ENCODE measurements at regions not wholly inside any gene's neighbourhood (a gene's known extent, or its start where the extent isn't known, plus 50 kb on each side); places are given as distances from the start of the nearest gene placed in this dataset.
"Not testable (repeated sequence)": the region's sequence is repeated elsewhere in the genome, so short reads cannot be mapped to it uniquely, and the experiment has no call there.

- H3K4me1 ChIP-seq (ENCODE audit: control insufficient read depth in 1 of 2, insufficient read depth in 1 of 2, low read depth in 1 of 2, low read length in 1 of 2); H3K27me3 ChIP-seq; H3K36me3 ChIP-seq; H3K27ac ChIP-seq; H3K4me3 ChIP-seq (ENCODE audit: low read depth in 1 of 2, low read length in 1 of 2); H3K9me3 ChIP-seq: not testable (repeated sequence)
These were observed 204.9 kb downstream of the NPIPA8 start for GRCh38 chr16:18131587-18131986.

GRCh38 chr16:18130478-18131120 lies 205.9 kb downstream of the NPIPA8 start:
- not testable (repeated sequence) for H3K27me3 ChIP-seq; H3K27ac ChIP-seq; H3K36me3 ChIP-seq; H3K4me3 ChIP-seq (ENCODE audit: low read depth in 1 of 2, low read length in 1 of 2); H3K4me1 ChIP-seq (ENCODE audit: control insufficient read depth in 1 of 2, insufficient read depth in 1 of 2, low read depth in 1 of 2, low read length in 1 of 2); H3K9me3 ChIP-seq

GRCh38 chr16:18127033-18127432 lies 209.5 kb downstream of the NPIPA8 start:
- H3K4me3 ChIP-seq (ENCODE audit: low read depth in 1 of 2, low read length in 1 of 2); H3K9me3 ChIP-seq; H3K4me1 ChIP-seq (ENCODE audit: control insufficient read depth in 1 of 2, insufficient read depth in 1 of 2, low read depth in 1 of 2, low read length in 1 of 2); H3K36me3 ChIP-seq; H3K27me3 ChIP-seq; H3K27ac ChIP-seq: not testable (repeated sequence)

GRCh38 chr16:18119092-18119491 lies 217.4 kb downstream of the NPIPA8 start:
- not testable (repeated sequence) for H3K27ac ChIP-seq; H3K4me3 ChIP-seq (ENCODE audit: low read depth in 1 of 2, low read length in 1 of 2); H3K36me3 ChIP-seq; H3K9me3 ChIP-seq; H3K4me1 ChIP-seq (ENCODE audit: control insufficient read depth in 1 of 2, insufficient read depth in 1 of 2, low read depth in 1 of 2, low read length in 1 of 2); H3K27me3 ChIP-seq

- not testable (repeated sequence) for H3K4me1 ChIP-seq (ENCODE audit: control insufficient read depth in 1 of 2, insufficient read depth in 1 of 2, low read depth in 1 of 2, low read length in 1 of 2); H3K36me3 ChIP-seq; H3K27me3 ChIP-seq; H3K4me3 ChIP-seq (ENCODE audit: low read depth in 1 of 2, low read length in 1 of 2); H3K9me3 ChIP-seq; H3K27ac ChIP-seq
These were observed 217.9 kb downstream of the NPIPA8 start for GRCh38 chr16:18118684-18119083.

- H3K4me1 ChIP-seq (ENCODE audit: control insufficient read depth in 1 of 2, insufficient read depth in 1 of 2, low read depth in 1 of 2, low read length in 1 of 2); H3K9me3 ChIP-seq: not testable (repeated sequence)
These were observed 218.5 kb downstream of the NPIPA8 start for GRCh38 chr16:18118071-18118470.

GRCh38 chr16:18104412-18104811 lies 232.1 kb downstream of the NPIPA8 start:
- not testable (repeated sequence) for H3K27ac ChIP-seq; H3K27me3 ChIP-seq; H3K4me3 ChIP-seq (ENCODE audit: low read depth in 1 of 2, low read length in 1 of 2); H3K9me3 ChIP-seq; H3K36me3 ChIP-seq; H3K4me1 ChIP-seq (ENCODE audit: control insufficient read depth in 1 of 2, insufficient read depth in 1 of 2, low read depth in 1 of 2, low read length in 1 of 2)

More at GRCh38 chr16:18118071-18118470, 218.5 kb downstream of the NPIPA8 start:
- not testable (repeated sequence) for H3K27me3 ChIP-seq; H3K4me3 ChIP-seq (ENCODE audit: low read depth in 1 of 2, low read length in 1 of 2); H3K36me3 ChIP-seq; H3K27ac ChIP-seq

GRCh38 chr16:18101077-18101476 lies 235.5 kb downstream of the NPIPA8 start:
- H3K36me3 ChIP-seq; H3K9me3 ChIP-seq; H3K27ac ChIP-seq; H3K4me1 ChIP-seq (ENCODE audit: control insufficient read depth in 1 of 2, insufficient read depth in 1 of 2, low read depth in 1 of 2, low read length in 1 of 2); H3K27me3 ChIP-seq; H3K4me3 ChIP-seq (ENCODE audit: low read depth in 1 of 2, low read length in 1 of 2): not testable (repeated sequence)

- not testable (repeated sequence) for H3K27ac ChIP-seq; H3K9me3 ChIP-seq; H3K27me3 ChIP-seq; H3K4me1 ChIP-seq (ENCODE audit: control insufficient read depth in 1 of 2, insufficient read depth in 1 of 2, low read depth in 1 of 2, low read length in 1 of 2); H3K4me3 ChIP-seq (ENCODE audit: low read depth in 1 of 2, low read length in 1 of 2); H3K36me3 ChIP-seq
These were observed 243.9 kb downstream of the NPIPA8 start for GRCh38 chr16:18092605-18093004.

- H3K36me3 ChIP-seq; H3K4me3 ChIP-seq (ENCODE audit: low read depth in 1 of 2, low read length in 1 of 2); H3K27me3 ChIP-seq; H3K9me3 ChIP-seq; H3K27ac ChIP-seq; H3K4me1 ChIP-seq (ENCODE audit: control insufficient read depth in 1 of 2, insufficient read depth in 1 of 2, low read depth in 1 of 2, low read length in 1 of 2): not testable (repeated sequence)
These were observed 255.7 kb downstream of the NPIPA8 start for GRCh38 chr16:18080658-18081363.

- not testable (repeated sequence) for H3K4me1 ChIP-seq (ENCODE audit: control insufficient read depth in 1 of 2, insufficient read depth in 1 of 2, low read depth in 1 of 2, low read length in 1 of 2); H3K36me3 ChIP-seq; H3K27me3 ChIP-seq
These were observed 258.6 kb downstream of the NPIPA8 start for GRCh38 chr16:18077910-18078309.

More at GRCh38 chr16:18077910-18078309, 258.6 kb downstream of the NPIPA8 start:
- not testable (repeated sequence) for H3K9me3 ChIP-seq; H3K27ac ChIP-seq; H3K4me3 ChIP-seq (ENCODE audit: low read depth in 1 of 2, low read length in 1 of 2)

Measured in neutrophil (primary cell).